Esophagus muscularis mucosa (tissue), 3 donors: ENCODE measurements at regions not wholly inside any gene's neighbourhood (a gene's known extent, or its start where the extent isn't known, plus 50 kb on each side); places are given as distances from the start of the nearest gene placed in this dataset.

ENCODE experiments used
- CTCF ChIP-seq, 3 experiments: fragments of 200-600 bp in 2 of 3; fragments of 450-650 bp in 1 of 3; sonication (generic) in 2 of 3; IDR thresholded peaks; one replicate each; pipeline ENCODE4 v1.5.1; 2017 to 2019; ENCODE audit warnings: antibody characterized with exemption in 3 of 3, mild to moderate bottlenecking in 2 of 3, moderate library complexity in 1 of 3
- POLR2A ChIP-seq: fragments of 450-650 bp; IDR thresholded peaks from one replicate; pipeline ENCODE4 v1.6.1; 2017; ENCODE audit warnings: antibody characterized with exemption, moderate library complexity, mild to moderate bottlenecking, low read depth
- POLR2AphosphoS5 ChIP-seq, 2 donors: sonication (generic); formaldehyde crosslinking; IDR thresholded peaks; one replicate each; pipeline ENCODE4 v1.6.1; 2017; ENCODE audit warnings: antibody characterized with exemption in 2 of 2

GRCh38 chr1:177686933-177687332 is 282.9 kb downstream of the SEC16B start:
- TF ChIP-seq POLR2A (no peak), CTCF (IDR thresholded peaks at IDR 0.05) (no peak), POLR2AphosphoS5 (IDR thresholded peaks at IDR 0.05) (no peak)
